GM18867 (cell line): ENCODE measurements at regions not wholly inside any gene's neighbourhood (a gene's known extent, or its start where the extent isn't known, plus 50 kb on each side); places are given as distances from the start of the nearest gene placed in this dataset.

Experiments used
- ATAC-seq: cut with Tn5 transposase; IDR thresholded peaks from one replicate; pipeline ENCODE4 v1.9.1; 2021; ENCODE audit warnings: mild to moderate bottlenecking, moderate library complexity; ENCODE audit not compliant: unreplicated experiment

GRCh38 chr2:219987830-219988229 is 360.4 kb downstream of the SLC4A3 start:
- ATAC-seq: no peak

DNA sequence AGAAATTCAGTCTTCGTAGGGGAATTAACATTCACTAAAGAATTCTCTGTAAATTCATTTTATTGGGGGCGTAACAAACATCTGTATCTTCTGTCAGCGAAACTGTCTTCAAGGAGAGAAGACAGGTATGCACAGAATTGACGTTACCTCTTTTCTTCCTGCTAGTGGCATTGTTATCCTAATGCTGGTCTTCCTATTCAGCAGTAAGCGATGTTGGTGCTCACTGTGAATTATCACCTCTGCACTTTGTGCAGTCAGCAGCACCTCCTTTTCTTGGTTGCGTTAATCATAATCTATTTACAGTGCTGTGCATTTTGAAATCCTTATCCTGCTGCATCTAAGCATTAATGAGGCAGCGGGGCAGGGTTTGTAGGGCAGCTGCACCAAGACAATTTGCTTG is 362.3 kb downstream of the SLC4A3 start:
- no peak for ATAC-seq

DNA sequence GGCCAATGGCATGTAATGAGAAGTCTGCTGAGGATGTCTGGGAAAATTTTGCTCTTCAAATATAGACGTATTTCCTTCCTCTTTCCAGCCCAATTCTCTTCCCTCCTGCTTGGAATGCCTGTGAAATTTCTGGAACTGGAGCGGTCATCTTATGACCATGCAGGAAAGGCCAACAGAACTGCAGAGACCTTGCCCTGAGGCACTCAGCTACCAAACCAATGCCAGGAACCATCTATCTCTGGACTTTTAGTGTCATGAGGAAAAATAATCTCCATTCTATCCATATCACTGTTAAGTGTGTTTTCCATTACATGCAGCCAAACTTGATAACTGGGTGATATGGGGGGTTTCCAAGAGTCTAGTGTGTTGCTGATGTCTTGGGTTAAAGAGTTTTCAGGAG is 363.7 kb downstream of the SLC4A3 start:
- no peak for ATAC-seq

GRCh38 chr2:219995399-219995798 is 368.0 kb downstream of the SLC4A3 start:
- no peak for ATAC-seq

DNA sequence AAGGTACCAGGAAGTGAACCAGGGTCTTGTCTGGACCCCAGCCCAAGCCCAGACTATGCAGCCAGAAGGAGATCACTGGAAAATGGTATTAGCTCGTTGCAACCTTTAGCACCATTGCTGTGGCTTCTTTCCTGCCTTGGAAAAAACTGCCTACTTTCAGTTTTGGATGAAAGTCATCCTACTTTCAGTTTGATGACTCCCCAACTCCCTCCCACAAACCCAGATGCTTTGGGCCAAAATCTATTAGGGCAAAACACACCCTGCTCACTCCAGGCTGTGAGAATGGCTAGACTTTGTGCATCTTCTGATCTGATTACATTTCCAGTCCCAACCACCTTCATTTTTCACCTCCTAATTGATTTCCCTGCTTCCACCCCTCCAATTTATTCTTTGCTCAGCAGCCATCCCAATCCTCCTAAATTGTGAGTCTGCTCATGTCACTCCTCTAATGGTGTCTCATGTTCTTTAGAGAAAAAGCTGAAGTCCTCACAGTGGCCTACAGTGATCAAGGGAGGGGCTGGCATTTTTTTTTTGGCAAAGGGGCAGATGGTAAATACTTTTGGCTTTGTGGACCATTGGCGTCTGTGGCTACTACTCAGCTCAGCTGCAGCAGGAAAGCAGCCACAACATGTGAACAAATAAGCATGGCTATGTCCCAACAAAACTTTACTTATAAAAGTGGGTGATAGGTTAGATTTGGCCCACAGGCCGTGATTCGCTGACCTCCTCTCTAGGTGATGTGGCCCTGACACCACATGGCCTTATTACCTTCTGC is 368.7 kb downstream of the SLC4A3 start:
- ATAC-seq: no peak

- no peak for ATAC-seq
Measured at GRCh38 chr2:219997341-219997851, 370.0 kb downstream of the SLC4A3 start.

DNA sequence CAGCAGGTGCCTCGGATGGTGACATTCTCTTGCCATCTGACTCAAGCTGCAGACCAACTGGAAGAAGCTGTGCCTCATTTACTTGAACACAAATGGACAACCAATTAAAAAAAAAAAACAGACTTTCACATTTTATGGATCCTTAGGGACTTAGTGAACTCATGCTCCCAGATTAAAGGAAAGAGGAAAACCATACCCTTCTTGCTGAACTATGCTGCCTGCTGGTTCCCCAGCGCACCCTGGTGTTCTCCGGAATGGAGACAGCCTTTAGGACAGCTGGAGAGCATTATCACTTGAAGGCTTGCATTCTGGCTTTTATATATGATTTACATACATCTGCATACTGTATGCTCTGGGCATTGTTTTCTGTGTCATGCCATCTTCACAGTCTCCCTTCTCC is 370.7 kb downstream of the SLC4A3 start:
- no peak for ATAC-seq

- ATAC-seq: no peak
Measured at GRCh38 chr2:219998714-219999227, 371.3 kb downstream of the SLC4A3 start.

- ATAC-seq: no peak
Measured at GRCh38 chr2:220000080-220000479, 372.6 kb downstream of the SLC4A3 start.

DNA sequence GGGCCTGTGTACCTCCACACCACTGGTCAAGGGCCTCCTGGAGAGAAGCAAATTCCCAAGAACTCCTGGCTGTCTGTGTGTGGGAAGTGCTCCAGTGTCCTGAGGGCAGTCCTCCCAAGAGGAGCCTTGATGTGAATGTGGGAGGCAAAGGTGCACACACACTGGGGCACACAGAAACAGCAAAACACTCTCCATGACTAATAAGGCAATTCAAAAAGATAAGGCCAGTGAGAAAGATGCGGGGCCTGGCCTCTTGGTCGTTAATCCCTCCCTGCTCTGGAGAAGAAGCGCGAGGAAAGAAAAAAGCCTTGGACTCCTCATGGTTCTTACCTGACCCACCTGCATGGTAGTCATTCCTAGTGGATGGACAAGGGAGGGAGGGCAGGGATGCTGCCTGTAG is 373.2 kb downstream of the SLC4A3 start:
- ATAC-seq: no peak

DNA sequence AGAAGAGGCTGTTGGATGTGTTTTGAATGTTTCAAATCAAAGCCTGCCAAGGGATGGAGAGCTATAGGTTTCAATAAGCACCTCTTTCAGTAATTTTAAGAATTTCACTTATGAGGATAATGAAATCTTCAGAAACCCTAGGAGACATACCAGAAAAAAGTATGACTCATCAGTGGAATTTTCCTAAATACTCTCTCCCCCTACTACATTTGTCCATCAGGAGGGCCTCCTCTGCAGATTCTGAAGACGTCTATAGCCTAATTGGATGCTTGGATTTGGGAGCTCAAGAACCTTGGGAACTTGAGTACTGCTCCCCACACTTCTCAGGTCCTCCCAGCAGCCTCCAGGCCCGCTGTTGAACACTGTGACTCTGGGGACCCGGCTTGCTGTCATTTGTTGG is 374.3 kb downstream of the SLC4A3 start:
- ATAC-seq: no peak

- ATAC-seq: no peak
Measured at GRCh38 chr2:220002251-220002650, 374.8 kb downstream of the SLC4A3 start.

DNA sequence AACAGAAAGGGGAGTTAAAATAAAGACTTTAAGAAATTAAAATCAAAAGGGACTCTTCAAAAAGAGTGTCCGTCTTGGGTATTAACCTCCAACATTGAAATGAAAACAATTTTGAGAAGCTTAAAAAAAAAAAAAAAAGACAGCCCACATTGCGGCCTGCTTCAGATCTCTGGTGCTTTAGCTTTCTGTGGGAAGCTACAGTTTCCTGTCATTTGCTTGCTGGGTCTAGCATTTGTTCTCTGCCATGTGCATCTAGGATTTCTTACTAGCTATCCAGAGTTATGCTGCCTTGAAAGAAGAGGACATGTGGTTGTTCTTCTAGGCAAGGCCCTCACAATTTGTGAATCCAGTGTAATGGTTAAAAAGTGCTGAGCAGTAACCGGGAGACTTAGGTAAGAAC is 375.3 kb downstream of the SLC4A3 start:
- ATAC-seq: no peak

DNA sequence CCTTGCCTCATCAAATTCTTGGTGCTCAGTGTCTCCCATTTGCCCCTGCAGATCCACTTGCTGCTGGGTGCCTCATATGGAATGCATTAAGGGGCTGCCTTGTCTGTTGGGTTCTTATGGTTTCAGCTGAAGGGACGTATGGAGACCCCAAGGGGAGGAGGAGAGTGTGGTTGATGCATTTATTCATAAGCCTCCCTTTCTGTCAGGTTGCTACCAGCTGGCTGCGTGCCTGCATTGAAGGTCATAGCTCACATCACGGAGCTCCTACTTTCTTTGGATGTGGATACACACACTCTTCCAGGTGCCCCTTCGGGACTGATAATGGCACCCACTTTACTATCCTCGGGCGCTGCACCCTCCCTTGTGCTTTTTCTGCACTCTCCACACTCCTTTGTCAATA is 377.9 kb downstream of the SLC4A3 start:
- ATAC-seq: no peak

DNA sequence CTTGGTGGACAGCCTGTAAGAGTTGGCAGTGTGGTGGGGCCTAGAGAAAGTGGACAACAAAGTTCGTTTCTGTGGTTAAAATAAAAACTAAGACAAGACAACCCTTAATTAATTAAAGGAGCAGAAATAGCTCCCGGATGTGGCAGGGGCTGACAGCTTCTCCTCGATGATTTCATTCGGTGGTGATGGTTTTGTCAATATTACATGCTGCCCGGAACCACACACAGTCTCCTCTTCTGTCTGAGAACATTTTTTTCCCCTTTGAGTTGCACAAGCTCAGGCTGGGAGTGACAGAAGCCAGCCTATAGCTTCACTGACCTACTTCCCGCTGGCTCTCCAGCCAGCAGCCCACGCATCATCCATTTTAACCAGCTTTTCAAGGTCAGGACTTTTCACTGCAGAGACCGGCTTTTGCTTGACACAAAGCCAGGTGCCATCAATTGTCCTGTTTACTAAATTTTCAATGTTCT is 378.8 kb downstream of the SLC4A3 start:
- no peak for ATAC-seq

DNA sequence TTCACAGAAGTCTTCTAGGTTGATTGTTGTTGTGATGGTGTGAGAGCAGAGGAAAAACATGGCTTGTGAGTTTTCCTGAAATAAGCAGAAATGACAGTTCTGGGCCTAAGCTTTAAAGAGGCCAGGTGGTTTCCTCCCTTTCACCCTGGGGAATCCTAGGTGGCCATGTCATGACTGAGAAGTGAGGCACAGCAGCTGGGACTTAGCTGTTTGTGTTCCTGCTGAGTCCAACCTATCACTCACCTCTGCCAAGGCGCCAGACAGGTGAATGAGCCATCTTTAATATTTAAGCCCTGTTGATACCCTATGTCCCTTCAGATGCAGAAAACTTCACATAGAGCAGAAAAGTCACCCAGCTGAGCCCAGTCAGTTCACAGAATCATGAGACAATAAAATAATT is 384.4 kb downstream of the SLC4A3 start:
- no peak for ATAC-seq

- no peak for ATAC-seq
Measured at GRCh38 chr2:220014961-220015360, 387.5 kb downstream of the SLC4A3 start.

DNA sequence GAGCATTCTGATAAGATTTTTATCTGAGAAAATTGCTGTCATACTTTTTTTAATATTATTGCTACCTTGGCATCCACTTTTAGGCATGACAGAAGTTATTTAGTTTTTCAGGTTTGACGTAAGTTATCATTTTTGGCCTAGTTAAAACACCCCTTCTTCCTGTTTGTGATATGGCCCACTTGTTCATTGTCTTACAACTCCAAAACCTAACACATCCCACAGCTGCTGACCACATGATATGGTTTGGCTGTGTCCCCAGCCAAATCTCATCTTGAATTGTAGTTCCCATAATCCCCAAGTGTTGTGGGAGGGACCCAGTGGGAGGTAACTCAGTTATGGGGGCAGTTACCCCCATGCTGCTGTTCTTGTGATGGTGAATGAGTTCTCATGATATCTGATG is 388.1 kb downstream of the SLC4A3 start:
- ATAC-seq: no peak

DNA sequence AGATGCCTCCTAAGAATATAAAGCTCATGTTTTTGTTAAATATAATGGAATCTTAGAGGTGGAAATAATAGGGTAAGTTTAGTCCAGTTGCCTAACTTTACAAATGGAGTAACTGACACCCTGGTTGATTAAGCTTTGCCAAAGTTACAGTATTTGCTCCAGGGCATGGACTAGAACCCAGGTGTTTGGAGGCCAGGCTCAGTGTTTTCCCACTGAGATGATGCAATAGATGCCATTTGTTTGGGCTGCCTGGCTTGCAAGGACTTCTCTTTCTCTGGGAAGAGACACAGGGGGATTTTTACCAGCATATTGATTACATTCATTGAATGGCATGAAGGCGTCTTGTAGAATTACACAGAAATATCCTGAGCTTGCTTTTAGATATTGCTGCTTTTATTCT is 397.8 kb downstream of the SLC4A3 start:
- no peak for ATAC-seq

GRCh38 chr2:220029013-220029412 is 401.6 kb downstream of the SLC4A3 start:
- no peak for ATAC-seq

GRCh38 chr2:220033546-220033945 is 406.1 kb downstream of the SLC4A3 start:
- ATAC-seq: no peak

DNA sequence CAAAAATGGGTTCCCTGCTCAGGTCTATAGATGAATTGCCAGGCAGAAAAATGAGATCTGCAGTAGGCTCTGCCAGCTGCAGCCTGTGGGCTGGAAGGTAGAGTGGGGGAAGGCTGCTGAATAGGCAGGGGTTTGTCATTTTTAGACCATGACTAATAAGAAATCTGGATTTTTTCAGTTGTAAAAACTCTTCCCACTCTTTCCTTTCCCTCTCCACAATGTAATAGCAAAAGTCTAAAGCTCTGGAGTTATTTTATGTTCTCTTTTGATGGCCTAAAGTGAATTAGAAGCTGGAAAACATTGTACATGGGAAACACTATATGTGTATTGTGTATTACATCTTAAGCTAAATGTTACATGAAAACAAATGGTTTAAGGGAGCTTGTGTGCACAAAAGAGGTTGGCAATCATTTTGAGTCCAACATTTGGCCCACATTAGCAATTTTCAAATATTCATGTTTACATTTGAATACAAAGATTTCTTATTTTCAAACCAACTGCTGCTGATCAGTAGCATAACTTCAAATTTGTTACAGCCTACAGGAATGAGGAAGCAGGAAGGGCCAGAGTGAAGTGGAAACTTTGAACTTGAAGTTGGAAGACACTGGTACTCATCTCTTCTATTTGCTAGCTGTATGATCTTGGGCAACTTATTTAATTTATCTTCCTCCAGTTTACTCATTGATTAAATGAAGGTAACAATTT is 407.1 kb downstream of the SLC4A3 start:
- no peak for ATAC-seq
